ENCODE measurements at regions not wholly inside any gene's neighbourhood (a gene's known extent, or its start where the extent isn't known, plus 50 kb on each side); places are given as distances from the start of the nearest gene placed in this dataset.

GRCh38 chr3:188084752-188085583, 69.0 kb upstream of the LPP start:
- in situ Hi-C loops (cut with HindIII; ENCODE audit: low sequenced_read_pairs) = no loop called here

GRCh38 chr3:188085584-188086560, 68.1 kb upstream of the LPP start:
- in situ Hi-C loops (cut with HindIII; ENCODE audit: low sequenced_read_pairs) = no loop called here

- in situ Hi-C loops (cut with HindIII; ENCODE audit: low sequenced_read_pairs) = no loop called here
These were observed 64.8 kb upstream of the LPP start for GRCh38 chr3:188088948-188089685.

- in situ Hi-C loops (cut with HindIII; ENCODE audit: low sequenced_read_pairs) = no loop called here
These were observed 63.2 kb upstream of the LPP start for GRCh38 chr3:188090620-188091309.

- in situ Hi-C loops (cut with HindIII; ENCODE audit: low sequenced_read_pairs) = no loop called here
These were observed 62.2 kb upstream of the LPP start for GRCh38 chr3:188091746-188092145.

- in situ Hi-C loops (cut with HindIII; ENCODE audit: low sequenced_read_pairs) = no loop called here
These were observed 61.3 kb upstream of the LPP start for GRCh38 chr3:188092648-188093047.

- in situ Hi-C loops (cut with HindIII; ENCODE audit: low sequenced_read_pairs) = no loop called here
These were observed 58.5 kb upstream of the LPP start for GRCh38 chr3:188095431-188095830.

GRCh38 chr3:188097791-188098190, 56.2 kb upstream of the LPP start:
- in situ Hi-C loops (cut with HindIII; ENCODE audit: low sequenced_read_pairs) = no loop called here

GRCh38 chr3:188099907-188100306, 54.0 kb upstream of the LPP start:
- in situ Hi-C loops (cut with HindIII; ENCODE audit: low sequenced_read_pairs) = no loop called here

GRCh38 chr3:188102861-188103547, 51.0 kb upstream of the LPP start:
- in situ Hi-C loops (cut with HindIII; ENCODE audit: low sequenced_read_pairs) = no loop called here

- in situ Hi-C loops (cut with HindIII; ENCODE audit: low sequenced_read_pairs) = no loop called here
These were observed 49.9 kb upstream of the LPP start for GRCh38 chr3:188104050-188104449.
